ENCODE measurements at regions not wholly inside any gene's neighbourhood (a gene's known extent, or its start where the extent isn't known, plus 50 kb on each side); places are given as distances from the start of the nearest gene placed in this dataset.
"Not testable (repeated sequence)": the region's sequence is repeated elsewhere in the genome, so short reads cannot be mapped to it uniquely, and the experiment has no call there.

DNA sequence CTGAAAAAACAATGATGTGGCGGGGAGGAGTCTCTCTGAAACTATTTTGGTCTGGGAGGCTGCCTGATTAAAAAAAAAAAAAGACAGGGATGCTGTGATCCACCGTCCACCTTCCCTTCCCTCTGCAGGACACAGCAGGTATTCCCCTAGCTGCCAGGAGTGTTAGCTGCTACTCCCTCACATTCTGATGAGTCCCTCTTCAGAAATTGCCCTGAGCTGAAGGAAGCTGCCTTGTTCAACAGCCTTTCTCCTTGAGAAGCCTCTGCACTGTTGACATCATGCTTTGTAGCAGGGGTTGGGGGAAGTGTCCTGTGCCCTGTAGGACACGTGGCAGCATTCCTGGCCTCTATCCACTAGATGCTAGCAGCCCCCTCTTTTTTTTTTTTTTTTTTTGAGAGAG lies 71.7 kb upstream of the ZMYND8 start:
- Histone ChIP-seq H3K4me3 (ENCODE audit: low read depth, low read length) (no peak overlapping the region), H3K27me3 (no peaks in the 10 kb centered on the region), H3K4me1 (no peaks in the 10 kb centered on the region), H3K36me3 (no peaks in the 10 kb centered on the region), H3K9me3 (no peaks in the 10 kb centered on the region; the same call in 1 of the 2 replicates)
- DNase-seq = no peak
- TF ChIP-seq, protein P1, sequence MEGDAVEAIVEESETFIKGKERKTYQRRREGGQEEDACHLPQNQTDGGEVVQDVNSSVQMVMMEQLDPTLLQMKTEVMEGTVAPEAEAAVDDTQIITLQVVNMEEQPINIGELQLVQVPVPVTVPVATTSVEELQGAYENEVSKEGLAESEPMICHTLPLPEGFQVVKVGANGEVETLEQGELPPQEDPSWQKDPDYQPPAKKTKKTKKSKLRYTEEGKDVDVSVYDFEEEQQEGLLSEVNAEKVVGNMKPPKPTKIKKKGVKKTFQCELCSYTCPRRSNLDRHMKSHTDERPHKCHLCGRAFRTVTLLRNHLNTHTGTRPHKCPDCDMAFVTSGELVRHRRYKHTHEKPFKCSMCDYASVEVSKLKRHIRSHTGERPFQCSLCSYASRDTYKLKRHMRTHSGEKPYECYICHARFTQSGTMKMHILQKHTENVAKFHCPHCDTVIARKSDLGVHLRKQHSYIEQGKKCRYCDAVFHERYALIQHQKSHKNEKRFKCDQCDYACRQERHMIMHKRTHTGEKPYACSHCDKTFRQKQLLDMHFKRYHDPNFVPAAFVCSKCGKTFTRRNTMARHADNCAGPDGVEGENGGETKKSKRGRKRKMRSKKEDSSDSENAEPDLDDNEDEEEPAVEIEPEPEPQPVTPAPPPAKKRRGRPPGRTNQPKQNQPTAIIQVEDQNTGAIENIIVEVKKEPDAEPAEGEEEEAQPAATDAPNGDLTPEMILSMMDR (IDR thresholded peaks at IDR 0.05; ENCODE audit: low read depth, low read length) = no peak

DNA sequence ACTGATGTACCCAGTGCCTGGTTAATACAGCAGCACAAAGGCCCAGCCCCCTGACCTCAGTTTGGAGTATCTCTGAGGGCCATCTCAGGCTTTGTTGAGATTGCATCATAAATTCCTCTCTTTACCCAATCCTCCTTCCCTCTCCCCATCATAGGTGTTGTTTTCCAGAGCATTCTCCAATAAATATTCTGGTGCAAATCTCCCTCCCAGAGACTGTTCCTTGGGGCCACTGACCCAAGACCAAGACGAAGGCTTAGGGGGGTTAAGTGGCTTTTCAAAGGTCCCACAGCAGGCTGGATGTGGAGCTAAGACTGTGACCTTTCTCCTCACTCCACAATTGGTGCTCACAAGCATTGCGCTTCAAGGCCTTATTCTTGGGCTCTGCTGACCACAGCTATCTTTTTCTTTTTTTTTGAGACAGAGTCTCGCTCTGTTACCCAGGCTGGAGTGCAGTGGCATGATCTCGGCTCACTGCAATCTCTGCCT lies 72.4 kb upstream of the ZMYND8 start:
- H3K4me1 ChIP-seq = no peaks in the 10 kb centered on the region
- DNase-seq = no peak
- H3K36me3 ChIP-seq = no peaks in the 10 kb centered on the region
- no peaks in the 10 kb centered on the region for H3K27me3 ChIP-seq
- no peaks in the 10 kb centered on the region; the same call in 1 of the 2 replicates for H3K9me3 ChIP-seq
- no peak overlapping the region for H3K4me3 ChIP-seq (ENCODE audit: low read depth, low read length)
- TF ChIP-seq, protein P1 (IDR thresholded peaks at IDR 0.05; ENCODE audit: low read depth, low read length) = no peak

DNA sequence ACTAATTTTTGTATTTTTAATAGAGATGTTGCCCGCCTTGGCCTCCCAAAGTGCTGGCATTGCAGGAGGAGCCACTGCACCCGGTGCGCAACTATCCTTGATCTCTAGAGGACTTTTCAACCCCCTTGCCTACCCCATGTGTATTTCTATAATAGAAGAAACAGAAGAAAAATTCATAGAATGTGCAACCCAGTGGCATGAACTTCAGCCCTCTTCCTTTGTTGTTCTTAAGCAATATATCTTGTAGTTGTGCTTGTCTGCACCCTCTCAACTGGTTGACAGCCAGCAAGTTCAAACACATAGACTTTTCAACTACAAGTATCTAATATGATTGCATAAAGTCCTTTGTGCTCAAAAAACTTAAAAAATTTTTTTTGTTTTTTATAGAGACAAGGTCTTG lies 72.3 kb upstream of the NCOA3 start:
- no peaks in the 10 kb centered on the region for H3K27me3 ChIP-seq
- no peaks in the 10 kb centered on the region for H3K4me1 ChIP-seq
- TF ChIP-seq, protein P1 (IDR thresholded peaks at IDR 0.05; ENCODE audit: low read depth, low read length) = no peak

DNA sequence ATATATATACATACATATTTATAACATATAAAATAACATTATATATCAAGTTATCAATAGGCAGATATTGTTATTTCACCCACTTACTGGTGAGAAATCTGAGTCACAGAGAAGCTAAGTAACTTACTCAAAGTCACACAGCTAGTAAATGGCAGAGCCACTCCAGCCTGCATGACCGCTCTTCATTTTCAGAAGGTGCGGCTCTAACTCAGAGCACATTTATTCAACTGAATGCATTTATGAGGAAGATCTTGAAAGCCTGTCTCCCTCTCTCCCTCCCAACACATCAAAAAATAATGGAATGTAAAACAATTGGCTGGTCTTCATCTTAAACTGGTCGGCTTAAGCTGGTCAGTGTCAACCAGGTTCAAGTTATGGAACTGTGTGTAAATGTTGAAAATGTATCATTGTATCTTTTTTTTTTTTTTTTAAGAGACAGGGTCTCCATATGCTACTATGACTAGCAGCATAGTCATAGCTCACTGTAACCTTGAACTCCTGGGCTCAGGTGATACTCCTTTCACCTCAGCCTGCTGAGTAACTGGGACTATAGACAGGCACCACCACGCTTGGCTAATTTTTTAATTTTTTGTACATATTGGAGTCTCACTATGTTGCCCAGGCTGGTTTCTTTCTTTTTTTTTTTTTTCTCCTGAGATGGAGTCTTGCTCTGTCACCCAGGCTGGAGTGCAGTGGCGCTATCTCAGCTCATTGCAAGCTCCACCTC lies 70.7 kb upstream of the NCOA3 start:
- TF ChIP-seq, protein P1 (IDR thresholded peaks at IDR 0.05; ENCODE audit: low read depth, low read length) = no peak
- Histone ChIP-seq H3K4me1 (no peaks in the 10 kb centered on the region), H3K4me3 (ENCODE audit: low read depth, low read length) (no peak overlapping the region), H3K36me3 (no peaks in the 10 kb centered on the region), H3K27me3 (no peaks in the 10 kb centered on the region), H3K9me3 (no peaks in the 10 kb centered on the region; the same call in 1 of the 2 replicates)
- DNase-seq = no peak

More for the DNA sequence above, 72.3 kb upstream of the NCOA3 start:
- Histone ChIP-seq H3K36me3 (no peaks in the 10 kb centered on the region), H3K4me3 (ENCODE audit: low read depth, low read length) (no peak overlapping the region), H3K9me3 (no peaks in the 10 kb centered on the region; the same call in 1 of the 2 replicates)
- no peak for DNase-seq

DNA sequence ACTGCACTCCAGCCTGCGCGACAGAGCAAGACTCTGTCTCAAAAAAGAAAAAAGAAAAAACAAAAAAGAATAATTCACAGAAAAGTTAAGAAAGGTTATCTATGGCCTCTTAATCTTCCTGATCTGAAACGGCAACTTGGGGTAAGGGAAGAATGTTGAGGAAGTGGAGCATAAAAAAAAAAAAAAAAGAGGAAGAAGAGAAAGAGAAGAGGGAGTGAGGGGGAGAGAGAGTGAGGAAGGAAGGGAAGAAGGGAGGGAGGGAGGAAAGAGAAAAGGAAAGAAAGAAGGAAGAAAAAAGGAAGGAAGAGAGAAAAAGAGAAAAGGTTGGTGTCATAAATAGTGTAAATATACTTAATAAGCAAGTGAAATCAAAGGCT lies 68.9 kb upstream of the NCOA3 start:
- H3K4me1 ChIP-seq = no peaks in the 10 kb centered on the region
- TF ChIP-seq, protein P1 (IDR thresholded peaks at IDR 0.05; ENCODE audit: low read depth, low read length) = no peak
- no peaks in the 10 kb centered on the region for H3K36me3 ChIP-seq
- no peaks in the 10 kb centered on the region for H3K9me3 ChIP-seq
- H3K4me3 ChIP-seq (ENCODE audit: low read depth, low read length) = no peak overlapping the region
- no peak for DNase-seq
- H3K27me3 ChIP-seq = no peaks in the 10 kb centered on the region

DNA sequence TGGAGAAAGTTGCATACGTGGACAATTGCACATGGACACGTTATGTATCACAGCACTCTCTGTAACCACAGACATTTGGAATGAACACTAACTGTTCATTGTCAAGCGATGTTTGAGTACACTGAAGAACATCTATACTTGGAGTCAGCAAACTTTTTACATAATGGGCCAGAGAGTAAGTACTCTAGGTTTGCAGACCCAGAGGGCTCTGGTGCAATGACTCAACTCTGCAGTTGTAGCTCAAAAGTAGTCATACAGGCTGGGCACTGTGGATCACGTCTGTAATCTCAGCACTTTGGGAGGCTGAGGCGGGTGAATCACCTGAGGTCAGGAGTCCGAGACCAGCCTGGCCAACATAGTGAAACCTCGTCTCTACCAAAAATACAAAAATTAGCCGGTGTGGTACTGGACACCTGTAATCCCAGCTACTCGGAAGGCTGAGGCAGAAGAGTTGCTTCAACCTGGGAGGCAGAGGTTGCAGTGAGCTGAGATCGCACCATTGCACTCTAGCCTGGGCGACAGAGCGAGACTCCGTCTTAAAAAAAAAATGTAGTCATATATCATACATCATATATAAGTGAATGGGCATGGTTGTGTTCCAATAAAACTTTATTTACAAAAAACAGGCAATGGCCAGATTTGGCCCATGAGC lies 67.4 kb upstream of the NCOA3 start:
- H3K27me3 ChIP-seq; DNase-seq; H3K36me3 ChIP-seq; H3K4me1 ChIP-seq; H3K9me3 ChIP-seq; H3K4me3 ChIP-seq (ENCODE audit: low read depth, low read length): not testable (repeated sequence)

Measured in BE2C (cell line).